IMR-90 (cell line): ENCODE measurements at regions not wholly inside any gene's neighbourhood (a gene's known extent, or its start where the extent isn't known, plus 50 kb on each side); places are given as distances from the start of the nearest gene placed in this dataset.

ENCODE experiments used
- ATAC-seq: fragments of 200-7000 bp; cut with Tn5 transposase; 2 replicates; pipeline ENCODE4 v1.9.1; 2020; ENCODE audit warnings: low read depth, mild to moderate bottlenecking, moderate library complexity
- BruUV-seq: library from RNA; stranded (reverse); fragments of 400-500 nt; replicated peaks from 2 replicates; lab custom pipeline; 2021; lab: Mats Ljungman, UMichigan
- CTCF ChIA-PET: fragments of 300-600 bp; formaldehyde crosslinking; extraction: SDS; loops from one replicate; lab custom pipeline; 2021; ENCODE audit warnings: antibody characterized with exemption; lab: Yijun Ruan, JAX
- POLR2A ChIA-PET: fragments of 300-600 bp; sonication (Branson Sonifier 250); formaldehyde crosslinking; loops from one replicate; lab custom pipeline; 2022; ENCODE audit warnings: antibody characterized with exemption; ENCODE audit not compliant: unreplicated experiment; lab: Charles Lee
- DNase-seq: peaks from one replicate; pipeline ENCODE4 v3.0.0; 2013
- H2AFZ ChIP-seq: replicated peaks from 2 replicates; pipeline ENCODE3; 2013; ENCODE audit warnings: low read length, mild to moderate bottlenecking; ENCODE audit not compliant: poor library complexity
- H2AK5ac ChIP-seq: 2 replicates; pipeline ENCODE4 v1.6.1; 2013; ENCODE audit warnings: low read depth, low read length, inconsistent platforms
- H2AK9ac ChIP-seq: replicated peaks from 2 replicates; pipeline ENCODE3; 2013; ENCODE audit warnings: mild to moderate bottlenecking, low read depth, low read length, moderate library complexity; ENCODE audit not compliant: poor library complexity
- H2BK120ac ChIP-seq: 2 replicates; pipeline ENCODE4 v1.6.1; 2013; ENCODE audit warnings: low read depth, low read length, inconsistent platforms
- H2BK15ac ChIP-seq: 3 replicates; pipeline ENCODE4 v1.6.1; 2013; ENCODE audit warnings: low read depth, low read length, inconsistent platforms
- H2BK20ac ChIP-seq: 2 replicates; pipeline ENCODE4 v1.6.1; 2013; ENCODE audit warnings: low read depth, mild to moderate bottlenecking, inconsistent platforms, low read length, moderate library complexity
- H2BK5ac ChIP-seq: 2 replicates; pipeline ENCODE4 v1.6.1; 2013; ENCODE audit warnings: mild to moderate bottlenecking, low read depth, low read length, inconsistent platforms; ENCODE audit not compliant: poor library complexity, severe bottlenecking
- H3K14ac ChIP-seq: replicated peaks from 2 replicates; pipeline ENCODE4 v1.6.1; 2013; ENCODE audit warnings: low read depth, low read length, inconsistent platforms
- H3K18ac ChIP-seq: 2 replicates; pipeline ENCODE4 v1.6.1; 2013; ENCODE audit warnings: low read depth, low read length, control low read depth
- H3K23ac ChIP-seq: 2 replicates; pipeline ENCODE4 v1.6.1; 2013; ENCODE audit warnings: low read depth, low read length, inconsistent platforms
- H3K27ac ChIP-seq: 2 replicates; pipeline ENCODE4 v1.5.1; 2013; ENCODE audit warnings: mild to moderate bottlenecking, control low read depth, low read length; ENCODE audit not compliant: insufficient read depth
- H3K27me3 ChIP-seq: 2 replicates; pipeline ENCODE4 v1.6.1; 2013; ENCODE audit warnings: low read length; ENCODE audit not compliant: control insufficient read depth, insufficient read depth
- H3K36me3 ChIP-seq: 2 replicates; pipeline ENCODE4 v1.6.1; 2013; ENCODE audit warnings: low read length, mixed read lengths; ENCODE audit not compliant: control insufficient read depth, insufficient read depth
- H3K4ac ChIP-seq: 2 replicates; pipeline ENCODE4 v1.6.1; 2013; ENCODE audit warnings: low read depth, low read length, inconsistent platforms
- H3K4me1 ChIP-seq: 2 replicates; pipeline ENCODE4 v1.6.1; 2013; ENCODE audit warnings: low read length, mixed read lengths; ENCODE audit not compliant: control insufficient read depth, insufficient read depth
- H3K4me2 ChIP-seq: 2 replicates; pipeline ENCODE4 v1.6.1; 2013; ENCODE audit warnings: low read depth, mild to moderate bottlenecking, control low read depth, low read length, moderate library complexity
- H3K4me3 ChIP-seq: 2 replicates; pipeline ENCODE4 v1.5.1; 2013; ENCODE audit warnings: low read depth, mild to moderate bottlenecking, control low read depth, low read length, moderate library complexity; ENCODE audit not compliant: insufficient read depth
- H3K56ac ChIP-seq: 2 replicates; pipeline ENCODE4 v1.6.1; 2013; ENCODE audit warnings: low read length, inconsistent platforms; ENCODE audit not compliant: insufficient read depth; ENCODE audit errors: extremely low read depth
- H3K79me1 ChIP-seq, 2 experiments: 2 replicates each; pipeline ENCODE4 v1.6.1; 2013; ENCODE audit warnings: low read length in 2 of 2, inconsistent platforms in 1 of 2, low read depth in 1 of 2
- H3K9ac ChIP-seq: 2 replicates; pipeline ENCODE4 v1.6.1; 2013; ENCODE audit warnings: low read depth, low read length, control low read depth
- H3K9me1 ChIP-seq: 2 replicates; pipeline ENCODE4 v1.6.1; 2013; ENCODE audit warnings: low read length, inconsistent platforms; ENCODE audit not compliant: insufficient read depth
- H3K9me3 ChIP-seq: 2 replicates; pipeline ENCODE4 v1.6.1; 2013; ENCODE audit warnings: low read length; ENCODE audit not compliant: control insufficient read depth, insufficient read depth
- H4K20me1 ChIP-seq: 2 replicates; pipeline ENCODE4 v1.6.1; 2013; ENCODE audit warnings: low read length, inconsistent platforms; ENCODE audit not compliant: insufficient read depth
- H4K5ac ChIP-seq: 2 replicates; pipeline ENCODE4 v1.6.1; 2013; ENCODE audit warnings: mild to moderate bottlenecking, low read depth, low read length, control low read depth
- H4K8ac ChIP-seq, 2 experiments: 2 replicates each; pipeline ENCODE4 v1.6.1; 2013; ENCODE audit warnings: low read depth in 2 of 2, low read length in 2 of 2, control low read depth in 1 of 2, inconsistent platforms in 1 of 2
- H4K91ac ChIP-seq: 2 replicates; pipeline ENCODE4 v1.6.1; 2013; ENCODE audit warnings: low read depth, low read length, inconsistent platforms; ENCODE audit not compliant: insufficient read depth
- BHLHE40 ChIP-seq: fragments of 150-350 bp; IDR thresholded peaks from 2 replicates; pipeline ENCODE4 v1.6.1; 2016; ENCODE audit warnings: mild to moderate bottlenecking, low read depth, low read length
- CEBPB ChIP-seq: IDR thresholded peaks from 2 replicates; pipeline ENCODE4 v1.6.1; 2012; ENCODE audit warnings: low read depth, low read length, improper control_type of control experiment
- CHD1 ChIP-seq: IDR thresholded peaks from 2 replicates; pipeline ENCODE4 v1.6.1; 2012; ENCODE audit warnings: low read depth, low read length, improper control_type of control experiment
- FOS ChIP-seq: fragments of 150-350 bp; IDR thresholded peaks from 2 replicates; pipeline ENCODE4 v1.6.1; 2016; ENCODE audit warnings: low read depth, low read length
- MAFK ChIP-seq: IDR thresholded peaks from 2 replicates; pipeline ENCODE4 v1.6.1; 2012; ENCODE audit warnings: low read depth, low read length, improper control_type of control experiment
- MAZ ChIP-seq: IDR thresholded peaks from 2 replicates; pipeline ENCODE4 v1.6.1; 2012; ENCODE audit warnings: low read depth, mild to moderate bottlenecking, low read length, improper control_type of control experiment, moderate library complexity, borderline replicate concordance
- MXI1 ChIP-seq: IDR thresholded peaks from 2 replicates; pipeline ENCODE4 v1.6.1; 2012; ENCODE audit warnings: low read depth, mild to moderate bottlenecking, low read length, moderate library complexity, borderline replicate concordance
- NFE2L2 ChIP-seq: fragments of 150-350 bp; IDR thresholded peaks from 2 replicates; pipeline ENCODE4 v1.6.1; 2016; ENCODE audit warnings: low read depth, mild to moderate bottlenecking, low read length
- POLR2A ChIP-seq: IDR thresholded peaks from 2 replicates; pipeline ENCODE4 v1.6.1; 2012; ENCODE audit warnings: mild to moderate bottlenecking, low read depth, low read length
- RAD21 ChIP-seq: IDR thresholded peaks from 2 replicates; pipeline ENCODE4 v1.6.1; 2012; ENCODE audit warnings: low read length, improper control_type of control experiment
- RCOR1 ChIP-seq: IDR thresholded peaks from 2 replicates; pipeline ENCODE4 v1.6.1; 2012; ENCODE audit warnings: mild to moderate bottlenecking, low read length, improper control_type of control experiment; ENCODE audit not compliant: insufficient replicate concordance
- RFX5 ChIP-seq: IDR thresholded peaks from 2 replicates; pipeline ENCODE4 v1.8.0; 2012; ENCODE audit warnings: low read depth, mild to moderate bottlenecking, low read length, moderate library complexity
- SMC3 ChIP-seq: fragments of 150-350 bp; IDR thresholded peaks from 2 replicates; pipeline ENCODE4 v1.6.1; 2016; ENCODE audit warnings: low read depth, mild to moderate bottlenecking, antibody characterized with exemption, low read length, moderate library complexity
- WGBS, 2 experiments: methylation state at CpG; one replicate each; pipeline versions ENCODE4 v1.1.5 to v1.1.7; 2013; ENCODE audit warnings: missing lambda C conversion rate in 2 of 2; ENCODE audit not compliant: insufficient read length in 1 of 2; ENCODE audit errors: extremely low coverage in 2 of 2; 5-methylcytosine and 5-hydroxymethylcytosine counted together
- dilution Hi-C: fragments of 300-500 bp; cut with HindIII; formaldehyde crosslinking; loops from one replicate; pipeline ENCODE4 v1.14.3; 2018; ENCODE audit warnings: low sequenced_read_pairs; ENCODE audit not compliant: unreplicated experiment
- in situ Hi-C: fragments of 300-500 bp; cut with MboI; formaldehyde crosslinking; loops from 3 replicates; pipeline ENCODE4 v1.14.3; 2019; ENCODE audit warnings: low sequenced_read_pairs, inconsistent platforms, mixed read lengths
- intact Hi-C: fragments of 100-400 bp; cut with micrococcal nuclease; formaldehyde crosslinking; loops from 2 replicates; pipeline ENCODE4 v1.10.0; 2022
- TF ChIP-seq, protein P1 (sequence below): fragments of 150-350 bp; IDR thresholded peaks from 2 replicates; pipeline ENCODE4 v1.6.1; 2016; ENCODE audit warnings: low read depth, mild to moderate bottlenecking, low read length, moderate library complexity, borderline replicate concordance
- TF ChIP-seq, protein P2 (sequence below): conservative IDR thresholded peaks from 2 replicates; pipeline ENCODE4 v1.5.1; 2012; ENCODE audit warnings: mild to moderate bottlenecking, low read depth, low read length, improper control_type of control experiment
- TF ChIP-seq, protein P3 (sequence below): fragments of 150-350 bp; IDR thresholded peaks from 2 replicates; pipeline ENCODE4 v1.6.1; 2017; ENCODE audit warnings: mild to moderate bottlenecking, antibody characterized with exemption, low read length, low read depth

DNA sequence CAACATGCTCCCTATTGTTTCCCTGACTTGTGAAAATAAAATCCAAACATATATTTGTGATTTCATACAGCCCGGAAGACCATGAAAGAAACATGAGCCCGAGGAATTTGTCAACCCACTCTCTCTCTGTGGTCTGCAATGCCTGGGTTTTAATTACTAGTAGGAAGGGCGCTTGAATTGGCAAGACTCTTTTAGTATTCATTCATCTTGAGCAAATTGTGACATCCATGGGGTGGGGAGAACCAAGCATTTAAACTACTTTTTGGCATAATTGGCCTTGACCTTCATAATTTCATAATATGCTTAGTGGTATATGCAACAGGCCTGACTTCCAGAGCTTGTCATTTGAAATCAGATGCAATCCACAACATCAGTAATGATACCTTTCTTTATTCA lies 142.4 kb upstream of the BMPER start:
- Histone ChIP-seq H3K4ac (no peak overlapping the region), H2AK9ac (no peak overlapping the region), H4K5ac (no peak overlapping the region), H3K9ac (no peak overlapping the region), H2BK5ac (no peak overlapping the region), H3K4me2 (no peak overlapping the region), H3K79me1 (no peaks in the 10 kb centered on the region), H3K9me3 (no peaks in the 10 kb centered on the region), H2BK15ac (no peak overlapping the region), H3K9me1 (no peaks in the 10 kb centered on the region), H4K20me1 (no peaks in the 10 kb centered on the region), H3K18ac (no peak overlapping the region), H4K91ac (no peak overlapping the region), H3K23ac (no peak overlapping the region), H2AK5ac (no peak overlapping the region), H3K27me3 (no peaks in the 10 kb centered on the region), H4K8ac (no peak overlapping the region), H2BK20ac (no peak overlapping the region), H3K56ac (no peak overlapping the region), H3K4me1 (peaks cover 3% of the 10 kb centered on the region), H3K27ac (no peak overlapping the region), H2BK120ac (no peak overlapping the region), H2AFZ (no peak overlapping the region), H3K36me3 (no peaks in the 10 kb centered on the region), H3K14ac (no peak overlapping the region), H3K4me3 (no peak overlapping the region)
- BruUV-seq, result no TSS peak
- TF ChIP-seq MXI1, result no peak
- no peak for TF ChIP-seq RCOR1
- TF ChIP-seq, protein P1, sequence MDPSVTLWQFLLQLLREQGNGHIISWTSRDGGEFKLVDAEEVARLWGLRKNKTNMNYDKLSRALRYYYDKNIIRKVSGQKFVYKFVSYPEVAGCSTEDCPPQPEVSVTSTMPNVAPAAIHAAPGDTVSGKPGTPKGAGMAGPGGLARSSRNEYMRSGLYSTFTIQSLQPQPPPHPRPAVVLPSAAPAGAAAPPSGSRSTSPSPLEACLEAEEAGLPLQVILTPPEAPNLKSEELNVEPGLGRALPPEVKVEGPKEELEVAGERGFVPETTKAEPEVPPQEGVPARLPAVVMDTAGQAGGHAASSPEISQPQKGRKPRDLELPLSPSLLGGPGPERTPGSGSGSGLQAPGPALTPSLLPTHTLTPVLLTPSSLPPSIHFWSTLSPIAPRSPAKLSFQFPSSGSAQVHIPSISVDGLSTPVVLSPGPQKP, result no peak
- no peak for TF ChIP-seq NFE2L2
- no peak for TF ChIP-seq SMC3
- TF ChIP-seq CEBPB, result no peak
- TF ChIP-seq RAD21, result no peak
- TF ChIP-seq FOS, result no peak
- no peak for TF ChIP-seq MAZ
- no peak for TF ChIP-seq CHD1
- no peak for TF ChIP-seq RFX5
- TF ChIP-seq, protein P2, sequence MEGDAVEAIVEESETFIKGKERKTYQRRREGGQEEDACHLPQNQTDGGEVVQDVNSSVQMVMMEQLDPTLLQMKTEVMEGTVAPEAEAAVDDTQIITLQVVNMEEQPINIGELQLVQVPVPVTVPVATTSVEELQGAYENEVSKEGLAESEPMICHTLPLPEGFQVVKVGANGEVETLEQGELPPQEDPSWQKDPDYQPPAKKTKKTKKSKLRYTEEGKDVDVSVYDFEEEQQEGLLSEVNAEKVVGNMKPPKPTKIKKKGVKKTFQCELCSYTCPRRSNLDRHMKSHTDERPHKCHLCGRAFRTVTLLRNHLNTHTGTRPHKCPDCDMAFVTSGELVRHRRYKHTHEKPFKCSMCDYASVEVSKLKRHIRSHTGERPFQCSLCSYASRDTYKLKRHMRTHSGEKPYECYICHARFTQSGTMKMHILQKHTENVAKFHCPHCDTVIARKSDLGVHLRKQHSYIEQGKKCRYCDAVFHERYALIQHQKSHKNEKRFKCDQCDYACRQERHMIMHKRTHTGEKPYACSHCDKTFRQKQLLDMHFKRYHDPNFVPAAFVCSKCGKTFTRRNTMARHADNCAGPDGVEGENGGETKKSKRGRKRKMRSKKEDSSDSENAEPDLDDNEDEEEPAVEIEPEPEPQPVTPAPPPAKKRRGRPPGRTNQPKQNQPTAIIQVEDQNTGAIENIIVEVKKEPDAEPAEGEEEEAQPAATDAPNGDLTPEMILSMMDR, result no peak
- TF ChIP-seq BHLHE40, result no peak
- TF ChIP-seq, protein P3, sequence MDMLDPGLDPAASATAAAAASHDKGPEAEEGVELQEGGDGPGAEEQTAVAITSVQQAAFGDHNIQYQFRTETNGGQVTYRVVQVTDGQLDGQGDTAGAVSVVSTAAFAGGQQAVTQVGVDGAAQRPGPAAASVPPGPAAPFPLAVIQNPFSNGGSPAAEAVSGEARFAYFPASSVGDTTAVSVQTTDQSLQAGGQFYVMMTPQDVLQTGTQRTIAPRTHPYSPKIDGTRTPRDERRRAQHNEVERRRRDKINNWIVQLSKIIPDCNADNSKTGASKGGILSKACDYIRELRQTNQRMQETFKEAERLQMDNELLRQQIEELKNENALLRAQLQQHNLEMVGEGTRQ, result no peak
- TF ChIP-seq MAFK, result no peak
- TF ChIP-seq POLR2A, result no peak
- DNase-seq (no peak), ATAC-seq (no peak)
- dilution Hi-C loops, result no loop called here
- no CpG with 5 or more reads among the region's 3 CpGs for WGBS, 2 experiments
- in situ Hi-C loops, result loop anchor here (10.0 kb wide), 1 partner anchor 132 kb away; no protein-coding TSS in a partner anchor
- intact Hi-C loops, result no loop called here
- POLR2A ChIA-PET, result no interaction called here
- CTCF ChIA-PET, result interaction anchor here (0.5 kb wide), 1 partner anchor 943 kb away, joined by 3 read pairs; no protein-coding TSS in a partner anchor
